AG08396 (cell line): ENCODE measurements at regions not wholly inside any gene's neighbourhood (a gene's known extent, or its start where the extent isn't known, plus 50 kb on each side); places are given as distances from the start of the nearest gene placed in this dataset.

Experiments used
- DNase-seq: peaks from one replicate; pipeline ENCODE4 v3.0.0; 2012; ENCODE audit warnings: low spot score, mixed read lengths

DNA sequence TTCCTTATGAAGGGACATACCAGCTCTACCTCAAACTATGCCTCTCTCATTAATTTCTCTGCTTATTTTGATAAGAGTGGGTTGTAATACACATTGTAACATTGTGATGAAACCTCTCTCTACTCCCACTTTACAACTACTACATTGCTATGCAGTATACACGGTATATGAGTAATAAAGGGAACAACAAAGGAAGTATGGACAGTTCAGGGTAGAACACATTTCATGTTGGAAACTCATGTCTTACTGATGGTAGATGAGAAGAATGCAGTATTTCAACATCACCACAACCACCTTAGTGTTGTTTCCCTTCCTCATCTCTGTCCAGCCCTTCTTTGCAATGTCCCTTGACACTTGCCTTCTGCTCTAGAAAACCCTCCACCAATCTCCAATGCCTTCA, 515.9 kb upstream of the CELF4 start:
- DNase-seq: no peak

DNA sequence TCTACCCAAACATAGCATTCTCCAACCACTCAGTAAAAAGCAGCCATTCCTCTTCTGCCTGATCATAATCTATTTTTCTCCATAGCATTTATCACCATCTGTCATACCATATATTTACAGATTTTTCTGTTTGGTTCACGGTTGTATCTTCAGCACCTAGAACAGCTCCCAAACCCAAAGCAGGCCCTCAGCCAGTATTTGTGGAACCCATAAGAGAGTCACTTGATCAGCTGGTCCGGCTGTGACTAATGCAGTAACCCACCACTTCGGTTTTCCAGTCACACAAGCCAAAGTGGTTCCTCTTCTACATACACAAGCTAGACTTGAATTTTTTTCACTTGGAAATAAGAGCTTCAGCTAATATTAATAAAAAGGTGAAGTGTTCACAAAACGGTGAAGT, 511.6 kb upstream of the CELF4 start:
- no peak for DNase-seq

DNA sequence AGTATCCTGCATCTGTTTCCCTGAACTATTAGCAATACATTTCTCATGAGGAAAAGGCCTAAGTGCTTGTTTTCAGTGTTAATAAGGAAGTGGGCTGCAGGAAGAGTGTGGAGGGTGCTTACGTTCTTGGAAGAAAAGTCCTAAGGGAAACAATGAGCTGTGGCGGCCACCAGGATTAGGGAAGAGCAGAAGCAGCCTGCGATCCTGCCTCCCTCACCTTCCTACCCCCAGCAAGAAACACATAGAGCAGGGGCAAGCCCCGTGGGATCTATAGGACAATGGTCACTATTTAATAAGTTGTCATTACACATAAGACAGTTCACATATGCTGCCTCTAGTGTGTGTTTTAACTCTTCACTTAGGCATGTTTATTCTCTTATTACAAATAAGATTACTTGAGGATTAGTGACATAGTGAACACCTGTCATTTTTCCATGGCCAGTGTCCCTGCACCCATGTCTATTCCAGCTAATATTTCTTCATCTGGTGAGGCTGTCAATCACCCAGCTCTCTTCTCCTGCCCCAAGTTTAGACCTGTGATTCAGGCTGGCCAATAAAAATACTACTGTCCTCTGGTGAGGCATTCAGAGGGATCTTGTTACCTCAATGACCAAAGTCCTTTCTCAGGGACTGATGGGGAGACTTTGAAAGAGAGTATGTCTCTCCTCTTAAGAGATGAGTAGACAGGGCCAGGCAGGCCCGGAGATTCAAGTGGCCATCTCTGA, 510.9 kb upstream of the CELF4 start:
- DNase-seq: no peak

DNA sequence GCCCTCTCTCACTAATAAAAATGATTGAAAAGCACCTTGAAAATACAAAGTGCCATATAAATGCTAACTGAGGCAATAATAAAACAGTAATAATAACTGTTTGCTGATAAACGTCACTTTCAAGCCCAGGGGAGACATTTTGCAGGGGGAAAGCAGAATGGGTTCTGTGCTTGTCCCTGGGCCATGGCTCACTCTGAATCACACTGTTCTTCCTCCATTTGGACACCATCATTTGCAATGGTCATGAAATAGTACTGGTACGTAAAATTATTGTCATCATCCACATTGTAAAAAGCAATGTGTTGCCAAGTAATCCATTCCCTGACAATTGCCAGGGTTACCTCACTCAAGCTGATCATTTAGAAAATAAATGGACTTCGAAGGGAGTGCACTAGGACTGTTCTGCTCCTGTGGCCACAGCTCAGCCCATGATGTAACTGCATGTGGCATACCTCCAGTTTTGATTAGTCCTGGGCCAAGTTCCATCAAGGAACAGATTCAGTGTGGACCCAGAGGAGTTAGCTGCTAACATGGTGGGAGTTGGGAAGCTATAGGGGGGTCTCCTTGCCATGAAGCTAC, 508.8 kb upstream of the CELF4 start:
- DNase-seq: no peak

DNA sequence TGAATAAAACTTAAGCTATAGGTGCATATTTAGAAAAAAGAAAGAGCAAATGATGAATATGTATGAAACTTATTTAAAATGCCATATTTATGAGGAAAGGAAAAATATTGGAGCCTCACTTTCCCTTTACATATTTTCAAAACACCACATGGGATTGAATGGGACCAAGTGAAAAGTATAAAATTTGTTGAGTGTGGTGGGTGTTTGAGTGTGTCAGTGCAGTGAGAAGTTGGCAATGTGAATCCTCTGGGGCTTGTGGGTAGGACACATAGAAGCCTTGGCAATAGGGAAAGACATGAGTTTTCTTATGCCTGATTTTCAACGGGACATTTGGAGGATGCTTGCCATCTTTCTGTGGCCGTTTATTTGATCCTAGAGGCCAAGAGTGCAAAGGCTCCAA, 502.2 kb upstream of the CELF4 start:
- no peak for DNase-seq

DNA sequence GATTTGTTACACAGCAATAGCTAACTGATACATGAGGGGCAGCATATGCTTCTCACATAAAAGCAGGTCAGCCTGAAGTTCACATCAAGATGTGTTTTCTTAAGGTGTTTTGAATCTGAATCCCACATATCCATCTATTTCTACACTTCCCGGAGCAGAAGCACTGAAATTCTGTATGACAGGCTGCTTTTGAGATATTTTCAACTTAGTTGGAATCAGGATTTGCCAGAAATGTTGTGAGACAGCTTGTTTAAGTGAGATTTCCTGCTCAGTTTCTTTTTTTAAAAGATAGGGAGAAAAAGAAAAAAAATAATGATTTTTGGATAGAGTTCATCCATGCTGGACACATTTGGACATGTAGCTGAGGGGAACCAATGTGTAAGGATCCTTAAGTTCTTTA, 501.5 kb upstream of the CELF4 start:
- DNase-seq: no peak

DNA sequence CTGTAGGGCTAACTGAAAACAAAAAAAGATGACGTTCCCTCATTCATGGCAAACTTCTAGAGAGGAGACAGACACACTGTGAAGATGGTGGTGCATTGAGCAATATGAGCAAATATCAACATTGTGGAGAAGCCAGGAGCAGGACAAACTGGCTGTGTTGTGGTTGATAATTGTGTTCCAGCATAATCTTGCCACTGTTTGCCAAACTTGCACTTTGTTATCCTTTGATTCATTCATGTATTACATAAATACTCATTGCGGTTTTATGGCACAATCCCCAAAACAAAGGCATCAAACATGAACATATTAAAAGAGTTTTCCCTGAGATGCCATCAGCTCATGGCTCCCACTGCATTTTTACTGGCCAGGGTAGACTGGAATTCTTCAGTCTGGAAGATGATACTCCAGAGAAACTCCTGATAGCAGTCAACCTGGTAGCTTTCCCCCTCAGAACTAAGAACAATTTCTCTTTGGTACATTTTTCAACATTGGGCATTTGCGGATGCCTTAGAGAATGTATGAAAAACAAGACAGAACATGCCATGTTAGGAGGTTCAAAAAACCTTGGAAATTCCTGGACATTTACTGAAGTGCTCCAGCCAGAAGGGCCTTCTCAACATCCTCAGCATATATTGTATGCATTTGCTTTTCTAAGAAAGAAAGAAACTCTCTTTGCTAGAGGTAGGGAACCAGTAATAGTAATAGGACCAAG, 487.4 kb upstream of the CELF4 start:
- no peak for DNase-seq

DNA sequence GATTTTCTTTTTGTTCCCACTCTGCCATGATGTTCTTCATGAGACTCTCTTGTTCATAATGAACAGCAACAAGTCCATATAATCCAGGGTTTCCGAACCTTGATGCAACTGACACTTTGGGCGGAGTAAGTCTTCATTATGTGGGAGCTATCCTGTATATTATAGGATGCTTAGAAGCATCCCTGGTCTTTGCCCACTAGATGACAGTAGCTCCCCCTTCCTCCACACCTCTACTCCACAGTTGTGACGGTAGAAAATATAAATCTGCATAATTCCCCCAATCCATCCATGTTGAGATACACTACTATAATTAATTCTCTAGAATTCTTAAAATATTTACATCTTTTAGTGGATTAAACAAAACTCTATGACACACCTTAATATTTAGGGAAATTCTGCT, 482.2 kb upstream of the CELF4 start:
- no peak for DNase-seq

DNA sequence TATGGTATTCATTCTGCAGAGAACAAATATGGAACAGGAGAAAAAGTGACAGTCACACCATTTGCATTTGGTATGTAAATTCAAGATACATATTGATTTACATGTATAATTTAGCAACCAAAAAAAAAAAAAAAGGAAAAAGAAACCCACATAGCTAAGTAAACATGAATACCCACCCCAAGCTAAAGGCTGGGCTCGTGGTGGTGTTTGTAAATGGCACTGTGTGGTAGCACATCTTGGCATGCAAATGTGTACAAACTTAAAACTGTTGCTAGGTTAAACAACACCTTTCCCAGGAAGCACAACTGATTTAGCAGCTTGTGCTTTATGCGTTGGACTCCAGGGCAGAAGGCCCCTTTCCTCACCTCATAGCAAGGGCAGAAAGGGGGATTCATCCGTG, 481.1 kb upstream of the CELF4 start:
- DNase-seq: no peak

DNA sequence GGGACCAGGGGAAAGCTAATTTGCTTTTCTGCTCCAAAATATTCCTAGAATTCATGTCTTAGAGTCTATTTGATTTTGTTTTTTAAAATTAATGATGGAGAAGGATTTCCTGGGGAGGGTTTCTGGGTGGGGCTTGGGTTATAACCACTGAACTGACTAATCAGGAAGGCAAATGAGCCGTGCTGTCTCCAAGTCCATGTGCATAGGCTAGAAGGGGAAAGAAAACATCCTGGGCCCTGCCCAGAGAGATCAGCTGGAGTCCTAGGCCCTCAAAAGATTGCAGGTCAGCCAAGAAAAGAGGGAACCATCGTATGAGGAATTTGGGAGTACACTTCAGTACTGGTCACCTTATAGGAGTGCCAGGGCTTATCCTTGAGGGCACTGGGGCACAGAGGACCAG, 480.2 kb upstream of the CELF4 start:
- DNase-seq: no peak

DNA sequence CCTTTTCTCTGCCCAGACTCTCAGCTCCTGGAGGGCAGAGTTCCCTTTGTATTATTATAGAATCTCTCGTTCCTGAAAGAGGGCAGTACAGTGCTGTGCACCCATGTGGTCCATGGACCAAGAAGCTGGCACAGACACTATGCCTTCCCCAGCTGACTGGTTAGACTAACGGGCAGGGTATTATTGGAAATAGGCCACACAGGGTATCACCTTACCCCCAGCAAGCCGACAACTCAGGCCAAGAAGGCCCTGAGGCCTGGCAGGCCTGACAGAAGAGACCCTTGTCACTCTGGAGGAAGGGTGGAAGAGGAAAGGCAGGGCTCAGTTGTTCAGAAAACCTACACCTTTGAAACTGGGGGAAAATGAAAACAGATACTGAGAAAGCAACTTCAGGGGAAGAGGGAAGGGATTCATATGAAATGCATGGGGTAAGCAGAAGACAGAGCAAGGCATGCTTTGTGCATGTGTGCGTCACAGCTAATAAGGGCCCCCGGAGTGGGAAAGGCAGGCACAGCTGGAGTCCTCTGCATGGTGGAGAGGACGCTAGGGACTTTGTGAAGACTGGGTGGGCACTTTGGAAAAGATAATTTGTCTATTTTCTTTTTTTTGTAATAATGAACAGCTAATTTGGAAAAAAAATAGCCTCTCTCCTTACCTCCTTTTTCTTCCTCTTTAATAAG, 476.8 kb upstream of the CELF4 start:
- no peak for DNase-seq

DNA sequence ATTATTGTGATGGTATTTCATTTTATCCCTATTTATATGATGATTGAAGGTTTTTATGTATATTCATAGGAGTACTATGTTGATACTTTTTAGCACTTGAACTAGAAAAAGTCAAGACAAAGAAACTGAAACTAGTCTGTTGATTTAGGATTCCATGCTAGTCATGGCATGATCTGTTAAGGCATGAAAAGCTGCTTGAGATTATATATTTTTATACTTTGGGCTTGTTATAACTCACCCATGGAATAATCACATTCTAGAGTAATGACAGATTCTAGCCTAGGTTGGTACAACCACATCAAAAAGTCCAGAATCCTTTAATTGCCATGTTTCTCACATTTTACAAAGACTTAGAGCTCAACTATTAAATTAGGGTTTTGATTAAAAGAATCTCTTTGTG, 472.6 kb upstream of the CELF4 start:
- no peak for DNase-seq

DNA sequence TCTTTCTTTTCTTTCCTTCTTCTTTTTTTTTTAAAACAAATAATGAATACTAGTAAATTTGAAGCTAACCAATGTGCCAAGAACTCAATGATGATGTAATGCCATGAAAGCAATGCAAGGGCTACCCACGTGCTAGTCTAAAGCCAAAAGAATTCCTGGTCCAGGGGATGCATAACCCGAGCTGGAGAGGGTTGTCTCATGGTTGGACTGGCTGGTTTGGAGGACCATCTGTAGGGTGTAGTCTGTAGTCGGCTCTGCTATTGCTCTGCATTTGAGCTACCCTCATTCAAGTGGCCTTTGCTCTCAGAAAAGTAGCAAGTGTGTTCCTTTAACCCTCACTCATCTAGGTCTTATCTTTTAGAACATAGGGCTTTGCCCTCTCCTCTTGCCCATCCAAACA, 469.6 kb upstream of the CELF4 start:
- DNase-seq: no peak

DNA sequence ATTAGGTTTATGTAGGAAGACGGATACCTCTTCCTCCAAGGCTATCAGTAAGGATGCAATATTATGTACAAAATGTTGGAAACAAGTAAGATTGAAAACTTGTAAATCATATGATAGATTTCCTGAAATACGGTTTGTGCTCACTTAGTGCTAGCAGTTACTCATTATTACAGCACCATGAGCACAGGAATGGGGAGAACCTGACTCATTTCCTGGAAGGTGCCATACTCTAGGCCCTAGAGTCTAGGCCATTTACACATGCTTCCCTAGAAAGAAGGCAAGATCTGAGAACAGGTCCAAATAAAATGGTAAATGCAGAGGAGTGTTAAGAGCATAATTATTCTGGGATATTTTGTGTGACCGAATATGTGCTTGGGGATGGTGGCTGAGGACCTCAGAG, 467.7 kb upstream of the CELF4 start:
- no peak for DNase-seq

DNA sequence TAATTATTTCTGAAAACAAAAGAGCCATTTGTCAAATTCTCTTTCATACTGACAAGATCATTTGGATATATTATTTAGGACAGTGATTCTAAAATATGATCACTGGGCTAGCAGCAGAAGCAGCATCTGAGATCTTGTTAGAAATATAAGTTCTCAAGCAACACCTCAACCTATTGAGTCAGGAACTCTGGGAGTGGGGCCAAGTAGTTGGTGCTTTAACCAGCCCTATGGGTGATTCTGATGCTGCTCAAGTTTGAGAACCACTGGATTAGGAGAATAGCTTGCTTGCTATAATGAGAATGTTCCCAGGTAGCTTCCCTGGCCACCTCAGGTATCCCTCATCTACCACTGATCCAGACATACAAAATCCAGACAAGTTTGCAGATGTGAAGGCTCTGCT, 466.9 kb upstream of the CELF4 start:
- no peak for DNase-seq

DNA sequence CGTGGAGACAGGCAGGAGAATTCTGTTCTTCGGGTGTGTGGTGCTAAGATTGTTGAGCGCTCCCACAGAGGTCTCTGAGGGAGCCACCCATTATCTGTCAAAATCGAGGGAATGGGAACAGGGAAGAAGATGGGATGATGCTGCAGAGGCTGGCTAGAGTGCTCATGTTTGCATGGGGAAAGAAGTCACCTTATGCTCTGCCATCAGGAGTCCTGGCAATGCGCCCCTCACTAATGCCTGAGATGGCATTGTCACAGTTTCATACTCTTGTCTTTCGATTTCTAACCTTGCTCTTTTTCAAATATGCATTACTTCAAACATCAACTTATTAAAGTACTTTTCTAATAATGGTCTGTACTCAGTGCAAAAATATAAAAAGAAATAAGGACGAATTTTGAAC, 463.3 kb upstream of the CELF4 start:
- DNase-seq: no peak

DNA sequence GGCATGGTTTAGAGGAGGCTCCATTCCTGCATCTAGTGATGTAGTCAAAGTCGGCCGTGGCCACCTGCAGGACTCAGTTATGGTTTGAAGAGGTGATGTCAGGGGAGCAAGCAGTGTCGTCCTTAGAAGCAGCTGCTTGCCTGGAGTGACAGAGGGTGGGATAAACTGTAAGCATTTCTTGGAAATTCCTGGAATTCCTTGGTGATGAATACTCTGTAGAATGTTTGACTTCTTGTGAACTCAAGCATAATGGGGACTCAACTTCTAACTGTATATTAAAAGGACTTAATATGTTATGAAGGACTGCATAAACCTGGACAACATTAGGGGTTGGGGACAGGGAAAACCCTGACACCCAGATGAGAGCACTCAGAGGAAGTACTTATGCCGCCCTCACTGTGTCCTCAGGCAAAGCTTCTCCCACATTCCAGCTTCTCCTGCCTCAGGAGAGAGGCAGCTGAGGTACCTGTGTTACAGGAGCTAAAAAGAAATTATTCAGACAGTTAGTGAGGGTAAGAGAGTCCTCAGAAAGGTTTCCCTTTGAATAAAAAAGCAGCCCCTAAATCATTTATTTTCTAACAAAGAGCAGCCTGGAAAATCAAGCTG, 459.9 kb upstream of the CELF4 start:
- no peak for DNase-seq

DNA sequence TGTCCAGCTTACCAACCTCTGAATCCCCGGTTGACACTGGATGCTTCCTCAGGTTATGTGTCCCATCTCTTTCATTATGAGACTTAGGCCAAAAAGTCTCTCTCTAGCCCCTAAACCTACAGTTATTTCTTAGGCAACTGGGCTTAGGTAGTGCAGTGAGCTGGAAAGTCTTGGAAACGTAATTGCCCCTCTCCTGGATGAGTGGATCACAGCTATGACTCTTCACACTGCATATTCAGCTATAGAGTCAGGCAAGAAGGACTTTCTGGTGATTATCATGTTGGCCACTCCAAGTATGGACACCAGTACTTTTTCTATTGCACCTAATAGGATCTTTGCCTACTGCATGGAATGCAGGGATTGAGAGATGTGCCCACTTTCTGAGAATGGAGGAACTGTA, 458.3 kb upstream of the CELF4 start:
- no peak for DNase-seq

DNA sequence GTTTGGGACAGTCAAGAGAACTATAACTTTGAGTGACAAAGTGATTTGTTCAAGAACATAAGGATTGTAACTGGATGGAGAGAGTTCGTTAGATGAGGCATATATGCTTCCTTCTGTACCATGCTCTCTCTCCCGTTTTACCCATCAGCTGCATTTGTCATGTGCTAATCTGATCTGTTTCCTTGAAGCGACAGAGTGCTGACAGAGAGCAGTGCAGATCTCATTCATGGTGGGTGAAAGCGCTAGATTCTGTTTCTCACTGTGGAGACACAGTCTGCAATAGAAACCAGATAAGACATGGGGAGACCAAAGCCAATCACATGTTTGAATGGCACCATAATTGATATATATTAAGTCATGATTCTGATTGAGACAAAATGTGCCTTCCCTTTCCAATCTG, 456.6 kb upstream of the CELF4 start:
- DNase-seq: no peak

DNA sequence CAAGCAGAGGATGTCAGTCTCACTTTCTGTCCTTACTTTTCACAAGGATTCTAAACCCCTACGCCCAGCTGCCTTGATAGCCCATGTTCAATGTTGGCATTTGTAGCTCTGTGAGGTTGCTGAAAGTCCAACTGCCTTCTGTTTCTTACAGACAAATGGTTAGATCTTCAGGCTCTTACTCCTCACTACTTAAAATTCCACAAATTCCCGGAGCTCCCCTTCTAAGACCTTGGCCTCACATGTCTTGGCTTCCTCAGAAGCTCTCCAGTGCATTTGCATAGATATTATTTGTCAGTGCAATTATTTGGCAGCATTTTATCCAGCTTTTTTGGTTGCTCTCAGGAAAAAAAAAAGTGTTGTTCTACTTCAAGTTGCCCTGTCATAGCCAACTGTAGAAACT, 453.7 kb upstream of the CELF4 start:
- no peak for DNase-seq

DNA sequence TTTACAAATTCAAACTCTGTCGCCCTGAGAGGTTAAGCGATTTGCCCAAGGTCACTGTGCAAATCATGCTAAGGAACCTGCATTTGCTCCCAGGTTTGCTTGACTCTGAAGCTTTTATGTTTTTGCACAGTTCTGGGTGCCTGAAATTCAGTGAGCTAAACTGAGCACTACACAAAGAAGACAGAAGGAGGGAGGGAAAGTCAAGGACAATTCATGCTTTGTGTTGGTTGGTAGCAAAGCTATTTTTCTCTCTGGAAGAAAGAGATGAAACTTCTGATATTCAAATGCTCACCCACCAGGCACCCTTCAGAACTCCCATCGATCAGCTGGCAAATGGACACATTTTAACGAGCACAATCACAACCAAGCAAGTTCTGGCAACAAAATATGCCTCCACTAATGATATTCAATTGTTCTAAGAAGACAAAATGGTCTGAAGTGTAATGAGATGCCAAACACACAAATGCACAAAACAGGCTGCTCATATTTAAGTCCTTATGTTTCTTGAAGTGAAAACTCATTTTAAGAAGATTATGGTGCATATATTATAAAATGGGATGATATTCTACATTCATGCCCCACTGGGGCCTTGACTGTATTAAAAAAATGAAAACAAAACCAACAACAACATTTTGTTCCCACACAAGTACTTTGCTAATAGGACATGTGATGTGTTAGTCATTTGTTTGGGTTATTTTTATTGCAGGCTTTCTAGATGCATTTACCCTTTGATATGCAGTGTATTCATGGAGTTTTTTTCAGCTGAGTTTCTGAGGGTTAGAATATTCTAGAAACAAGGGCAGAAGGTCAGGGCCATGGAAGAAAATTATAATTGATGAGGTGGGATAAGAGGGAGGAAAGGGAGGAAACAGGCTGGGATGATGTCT, 445.6 kb upstream of the CELF4 start:
- no peak for DNase-seq

DNA sequence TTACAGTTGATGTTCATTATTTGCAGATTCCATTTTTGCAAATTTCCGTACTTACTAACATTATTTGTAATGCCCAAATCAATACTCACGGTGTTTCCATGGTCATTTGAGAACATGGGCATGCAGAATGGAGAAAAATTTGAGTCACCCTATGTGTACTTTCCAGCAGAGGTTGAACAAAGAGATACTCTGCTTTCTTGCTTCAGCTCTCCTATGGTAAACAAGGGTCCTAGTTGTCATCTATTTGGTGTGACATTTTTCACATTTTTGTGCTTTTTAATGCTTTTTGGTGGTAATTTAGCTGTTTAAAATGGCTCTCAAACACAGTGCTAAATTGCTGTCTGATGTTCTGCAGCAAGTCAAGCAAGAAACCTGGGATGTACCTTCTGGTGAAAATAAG, 444.4 kb upstream of the CELF4 start:
- no peak for DNase-seq
